NCI-H146 (cell line): ENCODE measurements at regions not wholly inside any gene's neighbourhood (a gene's known extent, or its start where the extent isn't known, plus 50 kb on each side); places are given as distances from the start of the nearest gene placed in this dataset.

ENCODE experiments used
- DNase-seq: peaks from one replicate; lab custom pipeline; 2025; lab: John Stamatoyannopoulos, UW

DNA sequence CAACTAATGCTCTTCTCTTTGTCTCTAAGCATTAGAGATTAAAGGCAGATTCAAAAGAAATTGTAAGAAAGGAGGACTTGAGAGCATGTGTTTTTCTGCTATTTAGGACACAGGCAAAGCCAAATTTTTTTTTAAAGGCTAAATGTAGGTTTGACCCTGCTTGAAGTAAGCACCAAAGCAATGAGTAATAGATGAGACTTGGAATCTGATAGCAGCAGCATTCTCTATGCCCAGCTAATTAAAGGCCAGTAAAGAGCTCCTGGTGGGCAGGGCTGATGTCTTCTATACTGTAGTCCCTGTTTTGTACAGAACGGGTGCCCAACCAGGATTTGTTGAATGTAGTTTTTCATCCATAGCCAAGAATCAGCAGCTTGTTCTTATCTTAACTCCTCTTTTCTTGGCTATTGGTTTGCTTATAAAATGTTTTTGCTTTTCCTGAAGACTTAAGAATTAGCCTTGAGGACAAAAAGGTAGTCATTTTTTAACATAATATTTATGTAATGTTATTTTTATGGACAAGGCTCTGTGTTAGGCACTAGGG is 179.6 kb downstream of the LMO4 start:
- no peak for DNase-seq

DNA sequence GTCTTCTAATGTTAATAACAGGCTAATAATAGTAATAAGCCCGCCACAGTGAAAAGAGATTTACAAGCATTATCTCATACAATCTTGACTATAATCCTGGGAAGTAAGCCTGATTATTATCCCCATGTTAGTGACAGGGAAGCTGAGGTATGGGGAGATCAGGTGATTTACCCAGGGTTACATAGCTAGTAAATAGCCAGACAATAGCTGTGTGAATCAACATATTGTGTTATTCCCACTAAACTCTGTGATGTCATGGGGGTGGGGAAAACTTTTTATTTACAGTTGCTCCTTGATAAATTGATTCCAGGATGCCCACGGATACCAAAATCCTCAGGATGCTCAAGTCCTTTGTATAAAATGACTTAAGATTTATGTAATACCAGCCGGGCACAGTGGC is 181.9 kb downstream of the LMO4 start:
- DNase-seq, result no peak

DNA sequence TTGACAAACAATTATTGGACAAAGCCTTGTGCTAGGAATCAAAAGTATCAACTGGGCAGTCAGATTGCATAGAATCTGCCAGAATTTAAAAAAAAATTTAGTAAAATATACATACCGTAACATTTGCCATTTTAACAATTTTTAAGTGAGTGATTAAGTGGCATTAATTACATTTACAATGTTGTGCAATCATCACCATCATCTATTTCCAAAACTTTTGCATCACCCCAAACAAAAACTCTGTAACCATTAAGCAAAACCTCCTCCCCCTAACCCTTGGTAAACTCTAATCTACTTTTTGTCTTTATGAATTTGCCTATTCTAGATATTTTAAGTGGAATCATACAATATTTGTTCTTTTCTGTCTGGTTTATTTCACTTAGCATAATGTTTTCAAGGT is 182.8 kb downstream of the LMO4 start:
- no peak for DNase-seq

DNA sequence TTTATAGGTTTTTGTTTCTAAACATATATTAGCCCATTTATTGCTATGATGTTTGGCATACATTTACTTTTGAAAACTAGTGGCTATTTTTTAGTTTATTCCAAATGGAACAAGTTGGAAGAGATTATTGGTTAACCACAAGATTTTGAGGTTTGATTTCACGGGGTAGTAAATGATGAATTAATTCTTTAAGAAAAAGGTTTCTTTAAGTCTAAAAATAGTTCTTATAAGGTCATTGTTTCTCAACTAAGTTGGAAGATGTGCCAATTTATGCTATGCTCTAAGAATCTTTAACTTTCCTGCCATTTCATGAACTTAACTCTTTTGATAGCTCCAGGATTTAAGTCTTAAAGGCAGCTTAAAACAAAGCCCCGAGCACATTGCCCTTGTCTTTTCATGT is 183.8 kb downstream of the LMO4 start:
- DNase-seq, result no peak

DNA sequence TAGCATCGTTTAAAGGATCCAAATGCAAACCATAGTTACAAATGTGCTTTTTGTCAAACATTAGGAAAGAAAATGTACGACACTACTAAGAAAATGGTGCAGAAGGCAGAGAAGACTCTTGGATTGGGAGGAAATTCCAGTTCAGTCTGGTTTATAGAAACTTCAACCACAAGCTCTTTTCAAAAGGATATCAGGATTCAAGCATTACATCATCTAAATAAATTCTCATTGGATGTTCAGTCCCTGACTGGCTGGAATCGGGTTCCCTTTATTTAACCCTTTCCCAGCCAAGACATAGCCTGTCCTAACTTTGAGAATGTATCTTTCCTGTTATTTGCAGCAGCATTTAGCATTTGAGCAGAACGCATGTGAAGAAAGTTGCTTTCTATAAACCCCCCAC is 184.6 kb downstream of the LMO4 start:
- no peak for DNase-seq

DNA sequence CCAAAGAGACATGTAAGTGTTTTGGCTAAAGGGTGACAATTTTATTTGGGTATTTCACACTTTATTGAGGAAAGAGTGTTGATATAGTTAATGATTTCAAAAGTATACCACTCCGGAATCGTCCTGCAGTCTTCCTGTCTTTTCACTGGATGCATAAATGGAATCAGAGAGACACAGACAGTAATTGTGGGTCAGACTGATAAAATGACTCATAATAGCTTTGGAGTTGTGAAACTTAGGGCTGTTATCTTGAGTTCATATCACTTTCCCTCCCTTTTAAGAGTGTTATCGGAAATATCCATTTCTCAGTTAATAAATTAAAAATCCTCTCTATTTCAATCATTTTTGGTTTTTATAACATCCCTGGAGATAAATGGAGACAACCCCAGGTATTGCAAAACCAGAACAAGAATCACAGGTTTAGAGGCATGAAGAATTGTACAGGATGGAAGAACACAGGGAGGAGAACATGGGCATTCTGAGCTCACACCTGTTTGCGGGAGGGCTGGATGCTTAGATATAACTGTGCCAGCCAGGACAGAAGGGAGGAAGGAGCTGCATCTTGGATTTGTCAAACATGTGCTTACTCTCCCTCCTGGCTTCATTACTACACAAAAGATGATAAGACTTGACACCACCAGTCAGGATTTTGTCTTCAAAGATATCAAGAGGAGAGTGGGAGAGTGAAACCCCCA is 185.4 kb downstream of the LMO4 start:
- no peak for DNase-seq

DNA sequence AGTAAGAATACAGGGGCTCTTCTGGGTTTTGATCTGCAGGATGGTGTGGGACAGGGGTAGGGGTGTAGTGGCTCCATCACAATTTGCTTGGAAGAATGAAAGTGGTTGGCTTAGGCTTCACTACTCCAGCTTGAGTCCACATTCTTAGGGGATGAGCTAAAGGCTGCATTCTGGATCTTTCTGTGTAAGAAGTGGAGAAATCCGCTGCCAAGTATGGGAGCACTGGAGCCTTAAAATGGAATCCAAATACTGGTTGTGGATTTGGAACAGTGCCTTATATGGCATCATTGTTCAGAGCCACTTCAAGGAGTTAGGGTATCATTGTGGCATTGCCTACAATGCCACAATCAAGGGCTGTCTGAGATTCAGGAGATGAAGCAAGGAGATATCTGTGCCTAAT is 187.1 kb downstream of the LMO4 start:
- no peak for DNase-seq

DNA sequence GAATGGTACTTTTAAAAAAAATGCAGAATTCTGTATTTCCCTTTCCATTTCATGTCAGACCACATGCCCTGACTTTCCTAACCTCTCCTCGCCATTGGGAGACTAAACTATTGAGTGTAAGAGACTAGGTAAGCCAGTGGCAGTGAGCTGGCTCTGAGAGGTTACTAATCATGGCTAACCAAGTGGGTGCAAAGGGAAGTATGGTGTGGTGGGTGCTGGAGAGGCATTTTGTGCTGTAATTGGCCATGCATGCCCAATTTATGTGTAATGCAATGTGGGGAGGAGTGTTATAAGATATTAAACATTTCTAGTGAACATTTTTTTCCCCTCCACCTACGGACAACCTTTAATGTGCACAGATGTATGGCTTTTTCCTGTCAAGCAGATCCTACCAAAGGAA is 190.1 kb downstream of the LMO4 start:
- no peak for DNase-seq

DNA sequence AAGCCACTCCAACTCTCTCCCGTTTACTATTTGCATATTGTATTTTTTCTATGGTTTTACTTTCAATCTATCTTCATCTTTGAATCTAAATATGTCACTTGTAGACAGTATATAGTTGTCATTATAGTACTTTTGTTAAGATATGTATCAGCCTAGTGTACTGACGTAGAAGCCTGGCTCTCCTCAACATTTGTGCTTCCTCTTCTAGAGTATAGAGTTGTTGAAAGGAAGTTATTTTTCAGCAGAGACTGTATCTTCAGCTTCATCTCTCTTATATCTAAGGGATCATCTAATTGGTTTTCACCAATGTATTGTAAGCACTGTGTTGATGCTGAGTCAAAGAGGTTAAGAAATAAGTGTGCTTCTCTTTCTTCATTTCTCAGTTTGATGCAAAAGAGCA is 192.8 kb downstream of the LMO4 start:
- no peak for DNase-seq

DNA sequence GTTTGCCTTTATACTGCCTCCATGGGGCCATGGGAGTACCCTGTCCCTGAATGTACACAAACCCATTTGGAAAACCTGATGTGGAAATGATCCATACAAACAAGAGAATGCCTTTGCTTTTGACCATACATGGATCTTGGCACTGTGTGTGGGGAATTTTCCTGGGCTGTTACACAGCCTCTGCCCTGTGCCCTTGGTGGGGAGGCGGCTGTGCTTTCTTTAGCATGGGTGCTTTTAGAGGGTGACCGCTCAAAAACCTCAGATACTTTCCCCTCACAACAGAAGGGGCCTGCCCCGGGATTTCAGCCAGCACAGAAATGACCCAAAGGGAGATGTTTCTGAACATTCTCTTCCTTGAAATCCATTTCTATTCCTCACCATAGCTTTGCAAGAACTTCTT is 194.8 kb downstream of the LMO4 start:
- no peak for DNase-seq

DNA sequence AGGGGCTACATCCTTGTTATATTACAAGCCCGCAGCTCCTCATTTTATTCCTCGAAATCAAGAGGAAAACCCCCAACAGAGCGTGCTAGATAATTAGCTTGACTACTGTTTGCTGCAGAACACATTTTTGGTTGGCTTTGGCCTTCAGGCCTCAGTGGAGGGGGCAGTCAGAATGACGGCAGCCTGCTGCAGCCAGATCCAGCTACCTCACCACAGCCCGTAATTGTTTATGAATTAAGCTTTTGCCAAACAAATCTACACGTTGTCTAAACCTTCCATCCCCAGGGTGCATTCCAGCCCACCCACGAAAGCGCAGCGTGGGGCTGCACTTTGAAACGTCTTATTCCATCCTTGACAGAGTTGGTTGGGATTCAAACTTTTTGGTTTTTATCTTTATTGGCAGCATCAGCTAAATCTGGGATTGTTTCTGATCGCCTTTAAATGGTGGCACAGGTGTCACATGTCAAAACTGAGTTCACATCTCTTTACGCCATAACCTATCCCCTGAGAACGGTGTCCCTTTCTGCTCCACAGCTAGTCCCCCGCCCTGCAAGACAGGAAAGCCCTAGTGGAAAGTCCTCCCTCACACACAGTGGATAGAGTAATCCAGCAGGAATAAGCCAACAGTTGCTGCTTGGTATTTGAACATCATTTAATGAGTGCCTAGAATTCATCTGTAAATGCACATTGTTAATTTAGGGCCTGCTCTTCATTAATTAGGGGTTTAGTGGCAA is 195.5 kb downstream of the LMO4 start:
- DNase-seq, result no peak

DNA sequence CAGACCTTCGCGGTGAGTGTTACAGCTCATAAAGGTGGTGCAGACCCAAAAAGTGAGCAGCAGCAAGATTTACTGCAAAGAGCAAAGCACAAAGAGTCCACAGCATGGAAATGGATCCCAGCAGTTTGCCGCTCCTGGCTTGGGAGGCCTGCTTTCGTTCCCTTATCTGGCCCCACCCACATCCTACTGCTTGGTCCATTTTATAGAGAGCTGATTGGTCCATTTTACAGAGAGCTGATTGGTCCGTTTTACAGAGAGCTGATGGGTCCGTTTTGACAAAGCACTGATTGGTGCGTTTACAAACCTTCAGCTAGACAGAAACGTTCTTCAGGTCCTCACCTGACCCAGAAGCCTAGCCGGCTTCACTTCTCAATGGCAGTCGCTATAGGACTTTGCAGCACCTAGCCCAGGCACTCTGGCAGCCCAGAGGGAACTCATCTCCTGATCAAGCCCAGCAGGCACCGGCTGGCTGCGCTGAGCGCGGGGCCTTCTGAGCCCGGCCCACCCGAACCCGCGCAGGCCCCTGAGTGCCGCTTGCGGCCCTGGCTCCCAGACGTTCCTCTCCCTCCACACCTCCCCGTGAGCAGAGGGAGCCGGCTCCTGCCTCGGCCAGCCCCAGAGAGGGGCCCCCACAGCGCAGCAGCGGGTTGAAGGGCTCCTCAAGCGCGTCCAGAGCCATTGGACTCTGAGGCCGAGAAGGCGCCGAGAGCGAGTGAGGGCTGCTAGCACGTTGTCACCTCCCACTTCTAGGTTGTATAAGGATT is 200.3 kb downstream of the LMO4 start:
- no peak for DNase-seq

DNA sequence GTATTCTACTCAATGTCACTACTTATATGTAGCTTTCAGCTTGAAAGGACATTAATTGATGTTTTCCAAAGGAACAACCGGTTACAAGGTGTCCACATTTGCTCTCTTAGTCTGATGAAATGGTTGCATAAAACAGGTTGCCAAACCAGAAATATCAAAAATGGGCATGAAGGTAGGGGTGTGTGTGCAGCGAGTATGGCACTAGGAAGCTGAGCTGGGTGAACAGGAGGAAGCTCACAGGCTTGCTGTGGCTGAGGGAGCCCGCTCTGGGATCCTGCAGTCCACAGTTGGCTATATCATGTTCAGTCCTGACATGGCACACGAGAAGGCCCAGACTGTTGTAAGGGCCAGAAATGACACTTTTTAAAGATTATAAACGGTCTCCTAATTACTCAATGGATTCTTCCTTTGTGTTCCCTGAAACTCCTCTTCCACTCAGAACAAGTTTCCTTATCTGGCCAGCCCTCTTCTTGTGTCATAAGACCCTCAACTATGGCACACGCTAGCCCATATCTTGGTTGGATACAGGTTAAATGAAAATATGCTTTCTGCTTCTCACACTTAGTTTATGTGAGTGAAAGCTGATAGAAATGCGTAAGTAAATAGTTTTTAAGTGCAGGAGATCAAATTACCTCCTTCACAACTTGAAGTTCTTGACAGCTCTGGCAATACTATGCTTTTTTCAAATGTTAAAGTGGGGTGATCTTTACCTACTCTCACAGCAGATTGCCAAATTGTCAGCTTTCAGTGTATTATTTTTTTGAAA is 201.5 kb downstream of the LMO4 start:
- DNase-seq, result no peak

DNA sequence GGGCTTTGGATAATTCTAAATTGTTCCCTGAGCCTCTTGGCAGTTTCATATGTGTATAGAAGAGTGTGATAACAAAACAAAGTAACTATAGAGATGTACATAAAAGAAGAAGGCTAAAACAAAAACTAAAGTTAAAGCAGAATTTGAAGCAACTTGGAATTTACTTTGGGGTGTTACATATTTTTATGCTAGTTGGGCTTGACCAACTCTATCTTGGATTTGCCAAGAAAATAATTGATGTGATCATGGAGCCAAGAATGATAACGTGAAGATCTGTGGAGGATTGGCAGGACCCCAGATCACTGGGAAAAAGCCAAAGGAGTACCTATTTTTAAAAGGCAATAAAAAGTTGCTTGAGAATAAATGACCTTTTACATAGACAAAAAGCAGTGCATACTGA is 206.9 kb downstream of the LMO4 start:
- DNase-seq, result no peak

DNA sequence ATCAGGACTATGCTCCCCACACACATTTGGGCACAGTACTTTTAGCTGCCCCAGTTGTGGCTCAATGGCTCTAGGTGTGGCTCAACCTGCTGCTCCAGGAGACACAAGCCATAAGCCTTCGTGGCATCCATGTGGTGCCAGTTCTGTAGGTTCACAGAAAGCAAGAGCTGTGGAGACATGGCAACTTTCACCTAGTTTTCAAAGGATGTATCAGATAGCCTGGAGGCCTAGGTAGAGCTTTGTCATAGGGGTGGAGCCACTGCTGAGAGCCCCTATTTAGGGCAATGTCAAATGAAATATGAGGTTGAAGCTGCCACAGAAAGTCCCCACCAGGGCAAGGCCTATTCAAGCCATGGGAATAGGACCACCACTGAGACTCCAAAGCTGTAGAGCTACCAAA is 210.5 kb downstream of the LMO4 start:
- DNase-seq, result no peak

DNA sequence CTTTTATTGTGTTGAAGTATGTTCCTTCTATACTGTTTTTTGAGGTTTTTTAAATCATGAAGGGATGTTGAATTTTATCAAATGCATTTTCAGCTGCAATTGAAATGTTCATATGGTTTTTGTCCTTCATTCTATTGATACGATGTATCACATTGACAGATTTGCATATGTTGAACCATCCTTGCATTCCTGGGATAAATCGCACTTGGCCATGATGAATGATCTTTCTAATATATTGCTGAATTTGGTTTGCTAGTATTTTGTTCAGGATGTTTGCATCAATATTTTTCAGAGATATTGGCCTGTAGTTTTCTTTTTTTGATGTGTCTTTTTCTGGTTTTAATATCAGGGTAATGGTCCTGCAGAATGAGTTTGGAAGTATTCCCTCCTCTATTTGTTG is 214.0 kb downstream of the LMO4 start:
- DNase-seq, result no peak

DNA sequence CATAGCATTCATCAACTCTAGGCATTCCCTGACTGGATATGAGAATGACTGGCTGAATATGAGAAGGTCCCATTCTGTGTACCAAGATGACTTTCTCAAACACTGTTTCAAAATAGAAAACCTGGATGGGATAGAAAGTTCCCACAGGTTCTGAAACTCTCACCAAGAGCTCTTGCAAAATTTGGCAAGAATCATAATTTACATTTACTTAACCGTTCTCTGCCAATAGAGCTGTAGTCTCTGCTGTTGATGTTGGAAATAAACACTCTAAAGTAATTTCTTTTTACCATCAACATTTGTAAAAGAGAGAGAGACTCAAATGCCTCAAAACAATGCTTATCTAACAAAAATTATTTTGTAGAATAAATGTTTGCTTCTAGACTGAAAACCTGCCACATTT is 221.1 kb downstream of the LMO4 start:
- DNase-seq, result no peak

DNA sequence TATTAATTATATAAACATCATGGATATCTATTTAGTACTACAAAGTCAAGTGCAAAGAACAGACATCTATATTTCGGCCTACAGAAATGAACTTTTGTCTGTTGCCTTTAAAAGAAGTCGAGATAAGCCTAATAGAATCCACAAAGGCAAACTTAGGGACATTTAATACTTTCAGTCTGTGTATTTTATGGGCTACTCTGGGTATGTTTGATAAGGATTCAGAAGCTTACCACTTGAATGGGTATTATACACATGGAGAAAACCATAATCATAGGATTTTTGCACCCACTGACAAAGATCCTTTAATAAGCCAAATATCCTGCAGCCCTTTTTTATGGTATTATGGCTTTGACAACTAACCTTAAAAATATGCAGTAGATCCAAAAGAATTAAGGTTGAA is 224.8 kb downstream of the LMO4 start:
- DNase-seq, result no peak

DNA sequence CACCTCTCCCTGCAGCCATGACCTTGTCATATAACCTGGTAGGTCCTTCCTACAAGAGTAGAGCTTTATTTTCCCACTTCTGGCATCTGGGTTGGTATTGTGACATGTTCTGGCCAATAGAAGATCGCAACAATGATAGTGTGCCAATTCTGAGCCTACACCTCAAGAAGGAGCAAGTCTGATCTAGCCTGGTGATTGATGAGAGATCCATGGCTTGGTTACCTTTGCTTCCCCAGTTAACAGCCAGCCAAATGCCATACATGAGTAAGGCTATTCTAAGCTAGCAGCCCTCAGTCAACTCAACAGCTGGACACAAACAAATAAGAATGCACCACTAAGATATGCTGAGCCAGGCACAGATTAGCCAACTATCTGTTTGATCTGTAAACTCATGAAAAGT is 226.7 kb downstream of the LMO4 start:
- no peak for DNase-seq

DNA sequence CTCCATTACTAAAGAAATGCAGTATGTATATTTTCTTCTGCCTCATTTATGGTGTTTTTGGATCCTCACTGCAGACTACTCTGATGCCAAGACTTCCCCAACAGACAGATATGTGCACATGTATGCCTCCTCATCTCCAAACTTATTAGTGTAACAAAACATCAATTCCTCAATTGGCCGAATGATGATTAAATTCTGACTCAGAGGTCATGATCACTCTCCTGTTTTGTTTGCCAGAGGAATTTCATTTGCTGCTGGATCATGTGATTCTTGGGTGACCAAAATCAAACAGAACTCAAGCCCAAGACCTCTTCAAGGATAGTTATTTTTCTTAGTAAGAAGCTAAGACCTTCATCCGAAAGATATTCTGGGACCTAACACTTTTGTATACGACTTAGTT is 227.6 kb downstream of the LMO4 start:
- DNase-seq, result no peak

DNA sequence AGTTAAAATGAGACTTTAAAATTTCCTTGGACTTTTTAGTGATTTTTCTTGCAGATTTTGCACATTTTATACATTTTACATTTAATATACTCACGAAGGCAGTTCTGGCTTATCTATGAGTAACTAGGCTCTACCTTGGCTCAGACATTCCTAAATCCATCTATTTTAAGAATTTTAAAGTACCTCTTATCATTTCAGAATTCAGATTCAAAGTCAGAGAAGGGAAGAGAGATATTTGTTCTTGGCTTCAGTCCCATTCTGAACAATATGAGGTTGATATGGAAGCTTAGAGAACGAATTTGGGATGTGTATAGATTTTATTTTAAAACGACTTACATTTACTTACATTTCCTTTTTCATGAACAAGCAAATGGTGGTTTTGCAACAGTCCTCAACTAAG is 230.2 kb downstream of the LMO4 start:
- no peak for DNase-seq

DNA sequence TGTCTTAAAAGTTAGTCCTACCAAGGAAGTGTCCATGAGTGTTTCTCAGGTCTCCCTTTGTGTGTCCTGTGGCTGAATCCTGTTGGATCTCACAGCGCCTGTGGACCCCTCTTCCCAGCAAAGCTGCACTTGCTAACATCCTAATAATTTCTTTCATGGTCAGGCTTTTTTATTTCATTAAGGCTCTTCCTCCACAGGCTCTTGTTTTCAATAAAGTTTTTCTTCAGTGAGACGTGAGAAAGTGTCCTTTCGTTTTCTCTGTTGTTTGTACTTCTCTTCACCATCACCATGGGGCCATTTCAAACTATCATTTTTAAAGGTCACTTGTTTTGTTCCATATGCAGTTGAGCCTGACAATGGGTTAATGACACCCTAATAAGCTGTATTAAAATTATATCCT is 231.5 kb downstream of the LMO4 start:
- no peak for DNase-seq
